ENCODE measurements at regions not wholly inside any gene's neighbourhood (a gene's known extent, or its start where the extent isn't known, plus 50 kb on each side); places are given as distances from the start of the nearest gene placed in this dataset.

- H3K4me3 Mint-ChIP-seq, result no peak overlapping the region
- no peak overlapping the region for H3K4me3 ChIP-seq (ENCODE audit: low read length)
- no peaks in the 10 kb centered on the region for H3K4me1 ChIP-seq (ENCODE audit: control insufficient read depth, insufficient read depth, low read length)
- no peak overlapping the region for H3K27ac ChIP-seq (ENCODE audit: low read length)
- H3K4me1 Mint-ChIP-seq, result no peaks in the 10 kb centered on the region
- no peak for DNase-seq
- no peaks in the 10 kb centered on the region for H3K27me3 ChIP-seq (ENCODE audit: control insufficient read depth, insufficient read depth, low read length)
- ATAC-seq, result no peak
- peaks cover 7 to 8% of the 10 kb centered on the region in 2 donors for H3K9me3 Mint-ChIP-seq
- no peaks in the 10 kb centered on the region for H3K36me3 ChIP-seq (ENCODE audit: control insufficient read depth, insufficient read depth, low read length)
- H3K36me3 Mint-ChIP-seq, result no peaks in the 10 kb centered on the region
- no peaks in the 10 kb centered on the region for H3K9me3 ChIP-seq (ENCODE audit: control insufficient read depth, insufficient read depth, low read length)
- TF ChIP-seq CTCF (IDR thresholded peaks at IDR 0.05), result no peak
- intact Hi-C loops (cut with micrococcal nuclease), result no loop called here
- WGBS (ENCODE audit: insufficient coverage), result 96% methylated on average over 3 of the region's 3 CpGs
- H3K27ac Mint-ChIP-seq, result no peak overlapping the region
- no peaks in the 10 kb centered on the region for H3K27me3 Mint-ChIP-seq (ENCODE audit: low read depth in 2 of 2)
Observed at GRCh38 chr7:41445946-41446345, 256.9 kb downstream of the INHBA start.

GRCh38 chr7:41445432-41445831 lies 257.5 kb downstream of the INHBA start:
- H3K36me3 ChIP-seq (ENCODE audit: control insufficient read depth, insufficient read depth, low read length), result no peaks in the 10 kb centered on the region
- H3K9me3 ChIP-seq (ENCODE audit: control insufficient read depth, insufficient read depth, low read length), result no peaks in the 10 kb centered on the region
- H3K27ac ChIP-seq (ENCODE audit: low read length), result no peak overlapping the region
- no peak for TF ChIP-seq CTCF (IDR thresholded peaks at IDR 0.05)
- H3K27me3 ChIP-seq (ENCODE audit: control insufficient read depth, insufficient read depth, low read length), result no peaks in the 10 kb centered on the region
- no peaks in the 10 kb centered on the region for H3K36me3 Mint-ChIP-seq
- WGBS (ENCODE audit: insufficient coverage), result 100% methylated on average over 1 of the region's 1 CpG
- H3K9me3 Mint-ChIP-seq, result peaks cover 6 to 9% of the 10 kb centered on the region in 2 donors
- H3K4me1 ChIP-seq (ENCODE audit: control insufficient read depth, insufficient read depth, low read length), result no peaks in the 10 kb centered on the region
- intact Hi-C loops (cut with micrococcal nuclease), result no loop called here
- no peaks in the 10 kb centered on the region for H3K27me3 Mint-ChIP-seq (ENCODE audit: low read depth in 2 of 2)
- H3K4me3 Mint-ChIP-seq, result no peak overlapping the region
- ATAC-seq, result no peak
- no peaks in the 10 kb centered on the region for H3K4me1 Mint-ChIP-seq
- no peak for DNase-seq
- no peak overlapping the region for H3K4me3 ChIP-seq (ENCODE audit: low read length)
- H3K27ac Mint-ChIP-seq, result no peak overlapping the region

- H3K4me3 ChIP-seq (ENCODE audit: low read length), result no peak overlapping the region
- Mint-ChIP-seq H3K27ac (no peak overlapping the region), H3K27me3 (ENCODE audit: low read depth in 2 of 2) (no peaks in the 10 kb centered on the region), H3K9me3 (peaks cover 8 to 12% of the 10 kb centered on the region in 2 donors), H3K4me3 (no peak overlapping the region), H3K36me3 (no peaks in the 10 kb centered on the region), H3K4me1 (no peaks in the 10 kb centered on the region)
- no peaks in the 10 kb centered on the region for H3K9me3 ChIP-seq (ENCODE audit: control insufficient read depth, insufficient read depth, low read length)
- WGBS (ENCODE audit: insufficient coverage), result 71% methylated on average over 7 of the region's 7 CpGs
- no peaks in the 10 kb centered on the region for H3K27me3 ChIP-seq (ENCODE audit: control insufficient read depth, insufficient read depth, low read length)
- H3K36me3 ChIP-seq (ENCODE audit: control insufficient read depth, insufficient read depth, low read length), result no peaks in the 10 kb centered on the region
- no peak for DNase-seq
- H3K4me1 ChIP-seq (ENCODE audit: control insufficient read depth, insufficient read depth, low read length), result no peaks in the 10 kb centered on the region
- no peak for ATAC-seq
- intact Hi-C loops (cut with micrococcal nuclease), result no loop called here
- H3K27ac ChIP-seq (ENCODE audit: low read length), result no peak overlapping the region
- TF ChIP-seq CTCF (IDR thresholded peaks at IDR 0.05), result no peak
Observed at GRCh38 chr7:41439515-41439879, 263.4 kb downstream of the INHBA start.

GRCh38 chr7:41438705-41439514 lies 264.0 kb downstream of the INHBA start:
- Mint-ChIP-seq H3K4me3 (no peak overlapping the region), H3K27ac (no peak overlapping the region), H3K27me3 (ENCODE audit: low read depth in 2 of 2) (no peaks in the 10 kb centered on the region), H3K4me1 (no peaks in the 10 kb centered on the region), H3K9me3 (peaks cover 11 to 14% of the 10 kb centered on the region in 2 donors), H3K36me3 (no peaks in the 10 kb centered on the region)
- DNase-seq (no peak), ATAC-seq (no peak)
- Histone ChIP-seq H3K27me3 (ENCODE audit: control insufficient read depth, insufficient read depth, low read length) (no peaks in the 10 kb centered on the region), H3K9me3 (ENCODE audit: control insufficient read depth, insufficient read depth, low read length) (no peaks in the 10 kb centered on the region), H3K36me3 (ENCODE audit: control insufficient read depth, insufficient read depth, low read length) (no peaks in the 10 kb centered on the region), H3K27ac (ENCODE audit: low read length) (no peak overlapping the region), H3K4me1 (ENCODE audit: control insufficient read depth, insufficient read depth, low read length) (no peaks in the 10 kb centered on the region), H3K4me3 (ENCODE audit: low read length) (no peak overlapping the region)
- no peak for TF ChIP-seq CTCF (IDR thresholded peaks at IDR 0.05)
- intact Hi-C loops (cut with micrococcal nuclease), result no loop called here
- WGBS (ENCODE audit: insufficient coverage), result 81% methylated on average over 7 of the region's 8 CpGs

Data from natural killer cell (primary cell).